ENCODE measurements at regions not wholly inside any gene's neighbourhood (a gene's known extent, or its start where the extent isn't known, plus 50 kb on each side); places are given as distances from the start of the nearest gene placed in this dataset.

- Histone ChIP-seq H3K36me3 (ENCODE audit: control insufficient read depth, insufficient read depth, low read length) (no peaks in the 10 kb centered on the region), H2AFZ (ENCODE audit: low read depth, low read length) (no peak overlapping the region), H4K20me1 (replicated peaks; ENCODE audit: control insufficient read depth, insufficient read depth, low read length) (no peaks in the 10 kb centered on the region), H3K9me1 (ENCODE audit: control insufficient read depth, insufficient read depth, low read length) (no peaks in the 10 kb centered on the region), H3K79me2 (ENCODE audit: control insufficient read depth, insufficient read depth, low read length) (no peaks in the 10 kb centered on the region), H3K9ac (ENCODE audit: insufficient read depth in 1 of 2, low read depth in 2 of 2, low read length in 2 of 2) (no peak overlapping the region), H3K4me1 (replicated peaks in 1 of 2; ENCODE audit: control insufficient read depth in 2 of 2, insufficient read depth in 2 of 2, low read length in 2 of 2) (no peaks in the 10 kb centered on the region), H3K9me3 (replicated peaks; ENCODE audit: control insufficient read depth, insufficient read depth, low read depth, low read length) (no peaks in the 10 kb centered on the region), H3K4me3 (no peak overlapping the region), H3K4me2 (ENCODE audit: insufficient read depth, low read length) (no peak overlapping the region), H3K27ac (ENCODE audit: extremely low read depth, low read depth, low read length) (no peak overlapping the region), H3K27me3 (ENCODE audit: control insufficient read depth in 2 of 2, insufficient read depth in 2 of 2, low read length in 2 of 2) (no peaks in the 10 kb centered on the region)
- DNase-seq (ENCODE audit: extremely low read depth in 1 of 4, low spot score in 3 of 4) (no peak), FAIRE-seq (no peak), ATAC-seq (no peak)
- intact Hi-C loops (cut with micrococcal nuclease), result no loop called here
- CTCF ChIA-PET (ENCODE audit: low intra/inter-chr PET ratio), result interaction anchor here (0.6 kb wide), 1 partner anchor 199 kb away, joined by 3 read pairs; no protein-coding TSS in a partner anchor
- 2% methylated on average over 2 of the region's 2 CpGs for WGBS (ENCODE audit: insufficient coverage, low coverage, missing lambda C conversion rate)
- no TSS peak for BruUV-seq (replicated peaks)
- in situ Hi-C loops (cut with MboI), result loop anchor here (5.0 kb wide), 1 partner anchor 296 kb away; no protein-coding TSS in a partner anchor
- POLR2A ChIA-PET, result no interaction called here
- no peak for TF ChIP-seq CEBPG (CRISPR knock-in tag; IDR thresholded peaks at IDR 0.05)
- no peak for TF ChIP-seq CEBPG (tag; conservative IDR thresholded peaks at IDR 0.05 in 1 of 2, IDR thresholded peaks at IDR 0.05 in 1 of 2)
Observed at GRCh38 chr16:82232806-82233205, 62.8 kb upstream of the MPHOSPH6 start.

GRCh38 chr16:82231008-82231787, 61.2 kb upstream of the MPHOSPH6 start:
- intact Hi-C loops (cut with micrococcal nuclease) (no loop called here), in situ Hi-C loops (cut with MboI) (loop anchor here (5.0 kb wide), 1 partner anchor 294 kb away; no protein-coding TSS in a partner anchor)
- CTCF ChIA-PET (ENCODE audit: low intra/inter-chr PET ratio), result interaction anchor here (1.0 to 2.8 kb wide), 4 partner anchors 198 to 291 kb away, joined by 3 to 23 read pairs (median 10); no protein-coding TSS in a partner anchor
- TF ChIP-seq ZNF444 (CRISPR knock-in tag; IDR thresholded peaks at IDR 0.05) (no peak), ZNF583 (CRISPR knock-in tag; IDR thresholded peaks at IDR 0.05) (no peak), BCL6 (CRISPR knock-in tag; IDR thresholded peaks at IDR 0.05) (no peak), ZNF224 (CRISPR knock-in tag; IDR thresholded peaks at IDR 0.05) (no peak), KLF6 (CRISPR knock-in tag; IDR thresholded peaks at IDR 0.05; ENCODE audit: borderline replicate concordance) (no peak), ZNF589 (CRISPR knock-in tag; IDR thresholded peaks at IDR 0.05; ENCODE audit: low read depth) (no peak), JUN (IDR thresholded peaks at IDR 0.05; ENCODE audit: borderline replicate concordance, low read depth, low read length) (no peak), JUN (CRISPR knock-in tag; IDR thresholded peaks at IDR 0.05; ENCODE audit: borderline replicate concordance) (no peak), ILF3 (IDR thresholded peaks at IDR 0.05; ENCODE audit: borderline replicate concordance) (no peak), HDAC6 (IDR thresholded peaks at IDR 0.05; ENCODE audit: low read depth, low read length) (no peak)
- no peak overlapping the region for H2AFZ ChIP-seq (ENCODE audit: low read depth, low read length)
- no TSS peak for BruUV-seq (replicated peaks)
- no peak overlapping the region for H3K9ac ChIP-seq (ENCODE audit: insufficient read depth in 1 of 2, low read depth in 2 of 2, low read length in 2 of 2)
- no peak overlapping the region for H3K27ac ChIP-seq (ENCODE audit: extremely low read depth, low read depth, low read length)
- ATAC-seq (no peak), DNase-seq (ENCODE audit: extremely low read depth in 1 of 4, low spot score in 3 of 4) (no peak), FAIRE-seq (no peak)
- no peaks in the 10 kb centered on the region for H3K9me3 ChIP-seq (replicated peaks; ENCODE audit: control insufficient read depth, insufficient read depth, low read depth, low read length)
- H3K4me3 ChIP-seq, result no peak overlapping the region
- no peaks in the 10 kb centered on the region for H3K27me3 ChIP-seq (ENCODE audit: control insufficient read depth in 2 of 2, insufficient read depth in 2 of 2, low read length in 2 of 2)
- under 1% methylated on average over 6 of the region's 6 CpGs for WGBS (ENCODE audit: insufficient coverage, low coverage, missing lambda C conversion rate)
- no peak overlapping the region for H3K4me2 ChIP-seq (ENCODE audit: insufficient read depth, low read length)
- no peaks in the 10 kb centered on the region for H3K4me1 ChIP-seq (replicated peaks in 1 of 2; ENCODE audit: control insufficient read depth in 2 of 2, insufficient read depth in 2 of 2, low read length in 2 of 2)
- no peaks in the 10 kb centered on the region for H3K36me3 ChIP-seq (ENCODE audit: control insufficient read depth, insufficient read depth, low read length)
- no peaks in the 10 kb centered on the region for H3K79me2 ChIP-seq (ENCODE audit: control insufficient read depth, insufficient read depth, low read length)
- no peaks in the 10 kb centered on the region for H4K20me1 ChIP-seq (replicated peaks; ENCODE audit: control insufficient read depth, insufficient read depth, low read length)
- H3K9me1 ChIP-seq (ENCODE audit: control insufficient read depth, insufficient read depth, low read length), result no peaks in the 10 kb centered on the region
- POLR2A ChIA-PET, result no interaction called here

Measured in K562 (cell line).